H1 (cell line): ENCODE measurements at regions not wholly inside any gene's neighbourhood (a gene's known extent, or its start where the extent isn't known, plus 50 kb on each side); places are given as distances from the start of the nearest gene placed in this dataset.

Source experiments
- CTCF ChIA-PET: fragments of 300-600 bp; sonication (Branson Sonifier 250); formaldehyde crosslinking; loops from one replicate; lab custom pipeline; 2021; ENCODE audit not compliant: partially characterized antibody; lab: Charles Lee
- POLR2A ChIA-PET: fragments of 300-600 bp; sonication (Branson Sonifier 250); formaldehyde crosslinking; loops from one replicate; lab custom pipeline; 2021; ENCODE audit warnings: inconsistent platforms; ENCODE audit not compliant: partially characterized antibody; lab: Charles Lee
- DNase-seq, 2 experiments: peaks; one replicate each; pipeline versions ENCODE4 v3.0.0 to v3.0.0-alpha.2; 2010 to 2022; ENCODE audit warnings: low spot score in 2 of 2, low read depth in 1 of 2, mixed read lengths in 1 of 2
- FAIRE-seq: peaks from 2 replicates; lab custom pipeline; 2011; peaks lifted over from hg19 to GRCh38; lab: Jason Lieb, UNC
- H2AFZ ChIP-seq: 2 replicates; pipeline ENCODE4 v1.8.1; 2012; ENCODE audit warnings: low read length, inconsistent platforms
- H2AK5ac ChIP-seq: 2 replicates; pipeline ENCODE4 v1.6.1; 2013; ENCODE audit warnings: low read depth, low read length
- H2BK120ac ChIP-seq: replicated peaks from 2 replicates; pipeline ENCODE3; 2013; ENCODE audit warnings: low read depth, low read length, inconsistent platforms
- H2BK12ac ChIP-seq: 2 replicates; pipeline ENCODE4 v1.6.1; 2013; ENCODE audit warnings: low read depth, low read length
- H2BK15ac ChIP-seq: 2 replicates; pipeline ENCODE4 v1.6.1; 2013; ENCODE audit warnings: low read length
- H2BK20ac ChIP-seq: 2 replicates; pipeline ENCODE4 v1.6.1; 2013; ENCODE audit warnings: low read length
- H2BK5ac ChIP-seq: 2 replicates; pipeline ENCODE4 v1.6.1; 2013; ENCODE audit warnings: low read depth, low read length
- H3K14ac ChIP-seq: 2 replicates; pipeline ENCODE4 v1.6.1; 2013; ENCODE audit warnings: inconsistent platforms; ENCODE audit not compliant: insufficient read length
- H3K18ac ChIP-seq: 2 replicates; pipeline ENCODE4 v1.6.1; 2013; ENCODE audit warnings: low read length; ENCODE audit errors: extremely low read depth
- H3K23ac ChIP-seq: 2 replicates; pipeline ENCODE4 v1.6.1; 2013; ENCODE audit warnings: inconsistent platforms; ENCODE audit not compliant: insufficient read length
- H3K23me2 ChIP-seq: 2 replicates; pipeline ENCODE4 v1.6.1; 2013; ENCODE audit warnings: low read depth, low read length
- H3K27ac ChIP-seq: 2 replicates; pipeline ENCODE4 v1.6.1; 2011; ENCODE audit warnings: low read depth, low read length, inconsistent platforms
- H3K27me3 ChIP-seq, 4 experiments: replicated peaks in 1 of 4; 1 replicate in 1 of 4; 2 replicates in 3 of 4; pipeline versions ENCODE4 v1.6.1 to v1.8.1; 2011 to 2013; ENCODE audit warnings: low read length in 3 of 4, mild to moderate bottlenecking in 3 of 4, inconsistent platforms in 2 of 4, mixed read lengths in 2 of 4, moderate library complexity in 1 of 4; ENCODE audit not compliant: control insufficient read depth in 3 of 4, insufficient read depth in 3 of 4; ENCODE audit errors: extremely low read depth in 1 of 4
- H3K36me3 ChIP-seq, 4 experiments: 2 replicates each; pipeline versions ENCODE4 v1.6.1 to v1.8.1; 2011 to 2013; ENCODE audit warnings: mild to moderate bottlenecking in 4 of 4, low read length in 3 of 4, moderate library complexity in 2 of 4, control low read depth in 1 of 4, inconsistent platforms in 1 of 4; ENCODE audit not compliant: insufficient read depth in 4 of 4, control insufficient read depth in 2 of 4
- H3K4ac ChIP-seq: replicated peaks from 2 replicates; pipeline ENCODE3; 2013; ENCODE audit warnings: low read length, low read depth, mixed read lengths, inconsistent platforms; ENCODE audit not compliant: insufficient read length
- H3K4me1 ChIP-seq, 4 experiments: replicated peaks in 1 of 4; 1 replicate in 1 of 4; 2 replicates in 3 of 4; pipeline versions ENCODE4 v1.6.1 to v1.8.1; 2011 to 2013; ENCODE audit warnings: low read length in 3 of 4, inconsistent platforms in 2 of 4, mixed read lengths in 1 of 4; ENCODE audit not compliant: insufficient read depth in 4 of 4, control insufficient read depth in 3 of 4
- H3K4me2 ChIP-seq, 2 experiments: 2 replicates each; pipeline versions ENCODE4 v1.6.1 to v1.8.1; 2011 to 2013; ENCODE audit warnings: low read depth in 2 of 2, low read length in 2 of 2, control low read depth in 1 of 2, inconsistent platforms in 1 of 2, mild to moderate bottlenecking in 1 of 2; ENCODE audit not compliant: insufficient read depth in 1 of 2
- H3K4me3 ChIP-seq, 4 experiments: fragments of 200-600, 300-600 bp in 1 of 4; sonication (generic), shearing (Covaris generic), sonication (Bioruptor Twin) in 1 of 4; 2 replicates each; pipeline versions ENCODE4 v1.5.1 to v1.8.1; 2011 to 2016; ENCODE audit warnings: low read length in 4 of 4, low read depth in 3 of 4, control low read depth in 2 of 4, inconsistent platforms in 2 of 4, mild to moderate bottlenecking in 2 of 4, mixed read lengths in 1 of 4, moderate library complexity in 1 of 4; ENCODE audit not compliant: insufficient read depth in 2 of 4; ENCODE audit errors: extremely low read depth in 1 of 4
- H3K56ac ChIP-seq: replicated peaks from 2 replicates; pipeline ENCODE3; 2013; ENCODE audit warnings: low read depth, mild to moderate bottlenecking, mixed read lengths, low read length, inconsistent platforms; ENCODE audit not compliant: insufficient read length
- H3K79me1 ChIP-seq: 2 replicates; pipeline ENCODE4 v1.6.1; 2013; ENCODE audit warnings: low read depth, low read length, control low read depth
- H3K79me2 ChIP-seq, 2 experiments: 2 replicates each; pipeline versions ENCODE4 v1.6.1 to v1.8.1; 2012 to 2013; ENCODE audit warnings: low read length in 2 of 2, mild to moderate bottlenecking in 2 of 2, inconsistent platforms in 1 of 2; ENCODE audit not compliant: insufficient read depth in 2 of 2, control insufficient read depth in 1 of 2
- H3K9ac ChIP-seq, 4 experiments: replicated peaks in 1 of 4; 1 replicate in 1 of 4; 2 replicates in 3 of 4; pipeline versions ENCODE4 v1.6.1 to v1.8.1; 2011 to 2013; ENCODE audit warnings: low read depth in 3 of 4, low read length in 3 of 4, control low read depth in 2 of 4, mild to moderate bottlenecking in 2 of 4, moderate library complexity in 2 of 4, inconsistent platforms in 1 of 4; ENCODE audit errors: extremely low read depth in 1 of 4
- H3K9me3 ChIP-seq, 2 experiments: 2 replicates each; pipeline versions ENCODE4 v1.6.1 to v1.8.1; 2012 to 2013; ENCODE audit warnings: mild to moderate bottlenecking in 2 of 2, moderate library complexity in 2 of 2, control low read depth in 1 of 2, inconsistent platforms in 1 of 2, low read depth in 1 of 2, low read length in 1 of 2, mixed read lengths in 1 of 2; ENCODE audit not compliant: insufficient read depth in 2 of 2
- H4K20me1 ChIP-seq, 2 experiments: replicated peaks in 1 of 2; 2 replicates each; pipeline versions ENCODE3 to v1.8.1; 2011 to 2013; ENCODE audit warnings: inconsistent platforms in 2 of 2, low read length in 2 of 2, mild to moderate bottlenecking in 1 of 2; ENCODE audit not compliant: insufficient read depth in 2 of 2, control insufficient read depth in 1 of 2
- H4K5ac ChIP-seq: 2 replicates; pipeline ENCODE4 v1.6.1; 2013; ENCODE audit warnings: low read length, low read depth, mixed read lengths, inconsistent platforms; ENCODE audit not compliant: insufficient read length
- H4K8ac ChIP-seq: 2 replicates; pipeline ENCODE4 v1.8.0; 2013; ENCODE audit warnings: mild to moderate bottlenecking, moderate library complexity, low read length, inconsistent platforms; ENCODE audit not compliant: insufficient read depth; ENCODE audit errors: extremely low read depth
- H4K91ac ChIP-seq: replicated peaks from 2 replicates; pipeline ENCODE3; 2013; ENCODE audit warnings: low read length, mixed read lengths, inconsistent platforms; ENCODE audit not compliant: insufficient read length
- ATF2 ChIP-seq: IDR thresholded peaks from 2 replicates; pipeline ENCODE4 v1.6.1; 2012; ENCODE audit warnings: low read length, inconsistent platforms
- CBX5 ChIP-seq: fragments of 300-800, 300-1000 bp; sonication (generic); IDR thresholded peaks from 2 replicates; pipeline ENCODE4 v1.7.1; 2016; ENCODE audit warnings: antibody characterized with exemption, low read length, low read depth
- CEBPB ChIP-seq: IDR thresholded peaks from 2 replicates; pipeline ENCODE4 v1.6.1; 2012; ENCODE audit warnings: low read depth, low read length
- CHD1 ChIP-seq: IDR thresholded peaks from 2 replicates; pipeline ENCODE4 v1.6.1; 2012; ENCODE audit warnings: low read depth, low read length, improper control_type of control experiment
- CREB1 ChIP-seq: IDR thresholded peaks from 2 replicates; pipeline ENCODE4 v1.6.1; 2012; ENCODE audit warnings: inconsistent platforms
- JUND ChIP-seq: IDR thresholded peaks from 2 replicates; pipeline ENCODE4 v1.6.1; 2011; ENCODE audit warnings: mild to moderate bottlenecking, improper control_type of control experiment, low read length
- MAFK ChIP-seq: IDR thresholded peaks from 2 replicates; pipeline ENCODE4 v1.6.1; 2012; ENCODE audit warnings: low read depth, mild to moderate bottlenecking, improper control_type of control experiment, low read length
- NANOG ChIP-seq: IDR thresholded peaks from 2 replicates; pipeline ENCODE4 v1.6.1; 2011; ENCODE audit warnings: low read length, low read depth, mild to moderate bottlenecking, inconsistent platforms; ENCODE audit not compliant: insufficient read depth, poor library complexity, severe bottlenecking
- POLR2A ChIP-seq, 2 experiments: IDR thresholded peaks; 1 replicate in 1 of 2; 2 replicates in 1 of 2; pipeline ENCODE4 v1.6.1; 2011; ENCODE audit warnings: low read depth in 2 of 2, low read length in 2 of 2, mild to moderate bottlenecking in 2 of 2; ENCODE audit errors: control extremely low read depth in 1 of 2
- POU5F1 ChIP-seq: IDR thresholded peaks from 2 replicates; pipeline ENCODE4 v1.6.1; 2011; ENCODE audit warnings: low read depth, mild to moderate bottlenecking, low read length, moderate library complexity
- RFX5 ChIP-seq: IDR thresholded peaks from 2 replicates; pipeline ENCODE4 v1.6.1; 2011; ENCODE audit warnings: low read depth, low read length, improper control_type of control experiment, borderline replicate concordance
- RNF2 ChIP-seq: fragments of 200-900, 300-1000 bp; sonication (generic); IDR thresholded peaks from 2 replicates; pipeline ENCODE4 v1.7.1; 2016; ENCODE audit warnings: borderline replicate concordance, low read depth, mild to moderate bottlenecking, antibody characterized with exemption, low read length; ENCODE audit not compliant: poor library complexity, severe bottlenecking; ENCODE audit errors: missing control alignments
- SUZ12 ChIP-seq: fragments of 200-600 bp; sonication (generic); IDR thresholded peaks from 2 replicates; pipeline ENCODE4 v1.6.1; 2012; ENCODE audit warnings: mild to moderate bottlenecking, inconsistent platforms, low read length, moderate library complexity, mixed read lengths
- TCF12 ChIP-seq: IDR thresholded peaks from 2 replicates; pipeline ENCODE4 v1.6.1; 2011; ENCODE audit warnings: low read depth, mild to moderate bottlenecking, low read length
- YY1 ChIP-seq: IDR thresholded peaks from 2 replicates; pipeline ENCODE4 v1.6.1; 2011; ENCODE audit warnings: low read depth, mild to moderate bottlenecking, low read length
- WGBS, 2 experiments: shearing (Covaris generic) in 1 of 2; methylation state at CpG; one replicate each; pipeline versions ENCODE4 v1.1.6 to v1.1.7; 2013 to 2015; ENCODE audit warnings: low lambda C conversion rate in 2 of 2, mixed read lengths in 2 of 2, inconsistent platforms in 1 of 2, low coverage in 1 of 2, missing lambda C conversion rate in 1 of 2; ENCODE audit not compliant: insufficient replicate concordance in 2 of 2, insufficient coverage in 1 of 2, insufficient read length in 1 of 2; ENCODE audit errors: extremely low coverage in 1 of 2, missing lambda C conversion rate in 1 of 2; 5-methylcytosine and 5-hydroxymethylcytosine counted together

- Histone ChIP-seq H3K4me3 (no peak overlapping the region), H2BK15ac (no peak overlapping the region), H3K18ac (no peak overlapping the region), H3K79me2 (no peaks in the 10 kb centered on the region), H3K4me2 (no peak overlapping the region), H3K4me1 (no peaks in the 10 kb centered on the region), H4K91ac (no peak overlapping the region), H2AFZ (no peak overlapping the region), H3K4ac (no peak overlapping the region), H3K14ac (no peak overlapping the region), H4K5ac (no peak overlapping the region), H4K20me1 (no peaks in the 10 kb centered on the region), H3K9ac (no peak overlapping the region), H3K23ac (no peak overlapping the region), H2BK5ac (no peak overlapping the region), H2BK20ac (no peak overlapping the region), H3K27me3 (no peaks in the 10 kb centered on the region), H3K79me1 (no peaks in the 10 kb centered on the region), H2AK5ac (no peak overlapping the region), H3K36me3 (no peaks in the 10 kb centered on the region), H2BK120ac (no peak overlapping the region), H3K56ac (no peak overlapping the region), H3K27ac (no peak overlapping the region), H3K9me3 (no peaks in the 10 kb centered on the region), H4K8ac (no peak overlapping the region), H3K23me2 (no peaks in the 10 kb centered on the region), H2BK12ac (no peak overlapping the region)
- DNase-seq (no peak), FAIRE-seq (no peak)
- TF ChIP-seq CREB1 (no peak), RNF2 (no peak), YY1 (no peak), POU5F1 (no peak), CHD1 (no peak), SUZ12 (no peak), JUND (no peak), CBX5 (no peak), TCF12 (no peak), POLR2A (IDR thresholded peaks at IDR 0.05; ENCODE audit: control extremely low read depth in 1 of 2, low read depth in 2 of 2, low read length in 2 of 2) (no peak), CEBPB (no peak), ATF2 (no peak), RFX5 (no peak), MAFK (no peak), NANOG (no peak)
- 100% methylated on average over 1 of the region's 1 CpG; no CpG with 5 or more reads in 1 of the 2 experiments for WGBS, 2 experiments
- ChIA-PET POLR2A (no interaction called here), CTCF (no interaction called here)
Measured at GRCh38 chr11:25891960-25892359, 440.0 kb upstream of the ANO3 start.
